BLaER1 treated with 17β-estradiol and CSF1 and Interleukin-3, amounts not matched to agents 10 nM and 100 nM (cell line): ENCODE measurements at regions not wholly inside any gene's neighbourhood (a gene's known extent, or its start where the extent isn't known, plus 50 kb on each side); places are given as distances from the start of the nearest gene placed in this dataset.
A peak's percentile ranks its signal among the peaks of the same experiment; 100 is the strongest.

Experiments used
- H3K27ac ChIP-seq, 11 experiments: shearing (Covaris generic); formaldehyde crosslinking; 2 replicates each; pipeline ENCODE4 v1.8.1; 2022
- H3K27me3 ChIP-seq, 11 experiments: shearing (Covaris generic); formaldehyde crosslinking; 2 replicates each; pipeline ENCODE4 v1.8.1; 2022
- H3K36me3 ChIP-seq, 11 experiments: shearing (Covaris generic); formaldehyde crosslinking; 2 replicates each; pipeline ENCODE4 v1.8.1; 2022
- H3K4me1 ChIP-seq, 10 experiments: shearing (Covaris generic); formaldehyde crosslinking; 2 replicates each; pipeline ENCODE4 v1.8.1; 2022
- H3K4me2 ChIP-seq, 11 experiments: shearing (Covaris generic); formaldehyde crosslinking; 2 replicates each; pipeline ENCODE4 v1.8.1; 2022
- H3K4me3 ChIP-seq, 10 experiments: shearing (Covaris generic); formaldehyde crosslinking; 2 replicates each; pipeline ENCODE4 v1.8.1; 2022
- H3K9ac ChIP-seq, 11 experiments: shearing (Covaris generic); formaldehyde crosslinking; 2 replicates each; pipeline ENCODE4 v1.8.1; 2022
- H3K9me3 ChIP-seq, 11 experiments: shearing (Covaris generic); formaldehyde crosslinking; replicated peaks in 1 of 11; 2 replicates each; pipeline ENCODE4 v1.8.1; 2022
- H4K20me1 ChIP-seq, 11 experiments: shearing (Covaris generic); formaldehyde crosslinking; 2 replicates each; pipeline ENCODE4 v1.8.1; 2022
- Cebpa-rat ChIP-seq, 11 experiments: shearing (Covaris generic); IDR thresholded peaks; 2 replicates each; pipeline ENCODE4 v1.8.1; 2022

DNA sequence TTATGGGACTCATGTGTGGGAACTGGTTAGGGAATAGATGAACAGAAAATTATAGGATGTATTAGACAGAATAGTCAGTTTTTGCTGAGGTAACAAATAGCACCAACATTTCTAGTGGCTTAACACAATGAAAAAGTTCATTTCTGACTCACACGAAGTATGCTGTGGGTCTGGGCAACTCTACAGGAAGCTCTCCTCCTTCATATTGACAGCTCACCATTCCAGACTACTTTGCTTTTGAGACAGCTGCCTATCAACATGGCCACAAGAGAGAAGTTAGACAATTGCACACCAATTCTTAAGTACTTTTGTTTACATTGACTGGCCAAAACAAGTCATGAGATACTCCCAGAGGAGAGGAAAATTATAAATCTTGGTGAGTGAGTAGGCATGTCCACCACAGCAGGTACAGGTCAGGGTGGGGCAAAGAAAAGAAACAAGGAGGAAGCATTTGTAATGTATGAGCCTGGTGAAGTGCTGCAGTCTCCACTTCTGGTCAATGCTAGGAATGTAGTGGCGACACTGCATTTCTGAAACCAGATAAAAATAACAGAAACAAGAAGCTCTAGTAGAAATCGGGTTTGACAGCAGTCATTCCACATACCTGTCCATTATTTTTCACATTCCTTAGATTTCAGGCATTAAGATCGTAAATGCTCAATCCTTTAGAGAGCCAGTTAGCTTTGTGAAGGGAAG is 141.6 kb downstream of the ICOS start:
- Histone ChIP-seq H3K27me3 (no peaks in the 10 kb centered on the region), H3K27ac (no peak overlapping the region), H3K9me3 (no peaks in the 10 kb centered on the region), H3K4me1 (no peaks in the 10 kb centered on the region), H3K9ac (no peak overlapping the region), H4K20me1 (no peaks in the 10 kb centered on the region), H3K36me3 (no peaks in the 10 kb centered on the region), H3K4me2 (no peak overlapping the region), H3K4me3 (no peak overlapping the region)
- TF ChIP-seq Cebpa-rat (IDR thresholded peaks at IDR 0.05): no peak

DNA sequence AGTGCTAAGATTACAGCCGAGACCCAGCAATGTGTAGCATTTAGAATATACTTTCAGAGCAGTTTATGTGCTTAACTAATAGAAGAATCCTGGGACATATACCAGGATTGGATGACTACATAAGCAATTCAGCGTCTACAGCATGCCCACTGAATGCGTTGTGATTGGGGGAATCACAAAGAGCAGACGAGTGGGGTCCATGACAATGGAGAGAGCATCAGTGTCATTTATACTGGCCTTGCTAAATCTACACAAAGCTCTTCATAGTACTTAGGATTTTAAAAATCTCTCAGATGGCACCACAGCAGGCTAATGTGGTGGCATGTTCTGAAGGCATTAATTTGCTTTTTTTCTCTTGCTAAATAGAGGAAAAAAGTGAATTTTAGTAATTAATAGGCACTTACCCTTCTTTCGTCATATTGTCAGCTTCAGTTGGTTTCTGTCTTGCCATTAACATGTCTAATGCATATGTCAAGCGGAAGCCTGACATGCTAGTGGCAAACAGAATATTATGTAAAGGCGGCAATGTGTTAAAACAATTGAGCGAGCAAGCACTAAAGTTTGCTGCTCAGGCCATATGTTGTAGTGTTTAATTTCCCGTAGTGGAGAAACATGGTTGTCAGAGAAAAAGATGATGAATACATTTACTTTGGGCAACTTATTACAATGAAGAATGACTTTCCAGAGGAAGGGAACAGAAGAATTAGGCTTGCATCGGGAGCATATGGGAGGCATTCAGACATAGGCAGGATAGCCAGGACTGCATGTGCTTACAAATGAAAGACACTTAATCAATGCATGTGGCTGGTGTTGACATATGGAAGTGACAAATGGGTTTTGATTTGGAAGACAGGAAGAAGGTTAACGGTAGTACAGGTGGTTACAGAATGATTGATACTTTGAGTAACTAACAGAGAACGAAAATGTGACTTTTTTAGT is 145.2 kb downstream of the ICOS start:
- Histone ChIP-seq H3K27ac (no peak overlapping the region), H3K4me2 (no peak overlapping the region), H3K9ac (no peak overlapping the region), H3K9me3 (no peaks in the 10 kb centered on the region), H3K4me3 (no peak overlapping the region), H3K27me3 (no peaks in the 10 kb centered on the region), H3K36me3 (no peaks in the 10 kb centered on the region), H4K20me1 (no peaks in the 10 kb centered on the region), H3K4me1 (no peaks in the 10 kb centered on the region)
- TF ChIP-seq Cebpa-rat (IDR thresholded peaks at IDR 0.05): no peak

DNA sequence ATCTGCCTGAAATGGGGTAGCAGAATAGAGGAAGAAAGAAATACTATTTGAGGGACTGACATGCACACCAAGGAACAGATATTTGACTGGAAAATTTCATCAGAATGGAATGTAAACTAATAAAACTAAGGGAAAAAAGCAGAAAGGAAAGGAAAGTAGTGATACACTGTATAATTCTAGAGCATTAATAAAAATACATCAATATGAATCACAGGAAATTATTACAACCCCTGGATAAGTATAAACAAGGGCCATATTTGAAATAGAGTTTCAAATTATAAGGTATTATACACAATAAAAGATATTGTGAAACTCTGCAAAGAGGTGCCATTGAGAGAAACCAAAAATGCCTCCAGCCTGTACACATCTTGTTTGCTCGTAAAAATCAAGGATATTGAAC is 149.6 kb downstream of the ICOS start:
- no peaks in the 10 kb centered on the region for H4K20me1 ChIP-seq
- H3K27me3 ChIP-seq: no peaks in the 10 kb centered on the region
- H3K9ac ChIP-seq: no peak overlapping the region
- no peak overlapping the region for H3K4me2 ChIP-seq
- no peaks in the 10 kb centered on the region for H3K36me3 ChIP-seq
- H3K27ac ChIP-seq: no peak overlapping the region
- no peaks in the 10 kb centered on the region for H3K9me3 ChIP-seq
- no peak for TF ChIP-seq Cebpa-rat (IDR thresholded peaks at IDR 0.05)
- H3K4me3 ChIP-seq: no peak overlapping the region
- no peaks in the 10 kb centered on the region for H3K4me1 ChIP-seq

GRCh38 chr2:204089105-204089504 is 152.5 kb downstream of the ICOS start:
- Histone ChIP-seq H3K27ac (no peak overlapping the region), H3K9ac (no peak overlapping the region)

GRCh38 chr2:204089574-204089973 is 153.0 kb downstream of the ICOS start:
- Histone ChIP-seq H3K4me3 (no peak overlapping the region), H3K4me1 (no peaks in the 10 kb centered on the region), H3K9me3 (peaks cover 0 to 21% (median 17%) of the 10 kb centered on the region in 11 experiments; a peak in 19 of 22 replicates), H4K20me1 (no peaks in the 10 kb centered on the region), H3K36me3 (no peaks in the 10 kb centered on the region), H3K27ac (no peak overlapping the region), H3K9ac (no peak overlapping the region), H3K4me2 (no peak overlapping the region), H3K27me3 (no peaks in the 10 kb centered on the region)
- TF ChIP-seq Cebpa-rat (IDR thresholded peaks at IDR 0.05): no peak

More at GRCh38 chr2:204089105-204089504, 152.5 kb downstream of the ICOS start:
- Histone ChIP-seq H3K36me3 (no peaks in the 10 kb centered on the region), H3K9me3 (peaks cover 0 to 20% (median 16%) of the 10 kb centered on the region in 11 experiments; a peak in 19 of 22 replicates), H3K4me2 (no peak overlapping the region), H4K20me1 (no peaks in the 10 kb centered on the region), H3K4me1 (no peaks in the 10 kb centered on the region), H3K4me3 (no peak overlapping the region), H3K27me3 (no peaks in the 10 kb centered on the region)
- no peak for TF ChIP-seq Cebpa-rat (IDR thresholded peaks at IDR 0.05)

GRCh38 chr2:204090021-204090420 is 153.5 kb downstream of the ICOS start:
- Histone ChIP-seq H3K36me3 (no peaks in the 10 kb centered on the region), H3K4me2 (no peak overlapping the region), H3K4me3 (no peak overlapping the region), H3K9me3 (peaks cover 0 to 21% (median 17%) of the 10 kb centered on the region in 11 experiments; a peak in 19 of 22 replicates), H4K20me1 (no peaks in the 10 kb centered on the region), H3K27me3 (no peaks in the 10 kb centered on the region), H3K4me1 (no peaks in the 10 kb centered on the region), H3K9ac (no peak overlapping the region), H3K27ac (no peak overlapping the region)
- no peak for TF ChIP-seq Cebpa-rat (IDR thresholded peaks at IDR 0.05)

- H3K4me1 ChIP-seq: peaks cover 14 to 38% (median 23%) of the 10 kb centered on the region in 10 experiments
- no peaks in the 10 kb centered on the region for H3K27me3 ChIP-seq
- H3K9ac ChIP-seq: no peak overlapping the region
- H3K36me3 ChIP-seq: no peaks in the 10 kb centered on the region
- H3K9me3 ChIP-seq: no peaks in the 10 kb centered on the region; a peak in 1 of 22 replicates
- H4K20me1 ChIP-seq: no peaks in the 10 kb centered on the region
- H3K4me3 ChIP-seq: no peak overlapping the region
- 0 out of 22 replicates have a peak overlapping the region, but pooled peaks of 1 of the 11 experiments have one; percentile 5 for H3K4me2 ChIP-seq
- TF ChIP-seq Cebpa-rat (IDR thresholded peaks at IDR 0.05): no peak
- H3K27ac ChIP-seq: no peak overlapping the region
Observed at GRCh38 chr2:204104811-204105210, 168.2 kb downstream of the ICOS start.

DNA sequence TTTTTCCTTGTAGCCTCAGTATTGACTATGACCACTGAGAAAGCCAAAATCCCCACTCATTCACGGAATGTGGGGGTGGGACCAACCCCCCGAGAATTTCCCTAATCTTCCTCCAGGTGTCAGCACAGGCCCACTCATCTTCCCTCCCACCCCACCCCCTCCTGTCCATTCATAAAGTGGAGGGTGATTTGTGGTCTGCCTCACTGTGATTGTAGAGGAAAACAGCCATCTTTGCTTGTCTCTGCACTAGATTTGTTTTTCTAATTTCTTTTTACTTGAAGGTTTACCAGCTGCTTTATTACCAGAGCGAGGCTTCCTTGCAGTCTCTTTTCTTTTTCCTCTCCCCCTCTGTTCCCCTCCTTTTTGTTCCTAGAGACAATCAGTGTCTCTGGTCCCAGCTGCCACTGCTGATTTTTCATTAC is 171.8 kb downstream of the ICOS start:
- no peak for TF ChIP-seq Cebpa-rat (IDR thresholded peaks at IDR 0.05)
- peak overlapping the region; percentile 81 to 97 (median 93) for H3K4me2 ChIP-seq
- H4K20me1 ChIP-seq: no peaks in the 10 kb centered on the region
- H3K27me3 ChIP-seq: peaks cover 0 to 8% (median 0%) of the 10 kb centered on the region in 11 experiments; a peak in 3 of 22 replicates
- peak overlapping the region in 9 of 10 experiments; percentile 12 to 43 (median 22); a peak in 8 of 20 replicates for H3K4me3 ChIP-seq
- peak overlapping the region in 8 of 11 experiments; percentile 1 to 50 (median 38); a peak in 11 of 22 replicates for H3K9ac ChIP-seq
- peak overlapping the region in 10 of 11 experiments; percentile 21 to 54 (median 40); a peak in 14 of 22 replicates for H3K27ac ChIP-seq
- H3K36me3 ChIP-seq: no peaks in the 10 kb centered on the region
- no peaks in the 10 kb centered on the region for H3K9me3 ChIP-seq
- peaks cover 41 to 74% (median 53%) of the 10 kb centered on the region in 10 experiments for H3K4me1 ChIP-seq

DNA sequence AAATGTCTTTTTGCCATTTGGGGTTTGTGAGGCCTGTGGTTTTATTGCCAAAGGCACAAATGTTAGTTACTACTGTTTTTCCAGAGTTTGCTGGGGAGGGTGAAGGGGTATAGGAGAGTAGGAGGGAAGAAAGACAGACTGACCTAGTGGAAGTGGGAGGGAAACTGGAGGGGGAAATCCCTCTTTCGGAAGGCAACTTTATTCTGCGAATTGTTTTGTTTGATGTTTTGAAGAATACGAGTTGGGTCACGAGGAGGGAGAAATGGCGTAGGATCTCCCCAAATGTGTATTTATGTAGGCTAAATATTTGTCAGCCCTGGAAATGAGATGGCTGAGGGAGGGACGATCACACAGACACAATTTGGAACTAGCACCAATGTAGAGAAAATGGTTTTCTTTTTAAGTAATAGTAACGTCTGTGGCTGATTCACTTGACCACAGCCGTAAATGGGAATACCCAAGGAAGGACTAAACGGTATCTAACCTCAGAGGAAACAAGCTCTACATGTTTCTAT is 172.3 kb downstream of the ICOS start:
- peak overlapping the region in 10 of 11 experiments; percentile 21 to 54 (median 40); a peak in 14 of 22 replicates for H3K27ac ChIP-seq

More for the DNA sequence above, 172.3 kb downstream of the ICOS start:
- H3K4me2 ChIP-seq: peak overlapping the region; percentile 81 to 97 (median 93)
- peak overlapping the region in 8 of 11 experiments; percentile 1 to 50 (median 38); a peak in 11 of 22 replicates for H3K9ac ChIP-seq
- H3K27me3 ChIP-seq: peaks cover 0 to 8% (median 0%) of the 10 kb centered on the region in 11 experiments; a peak in 3 of 22 replicates
- H4K20me1 ChIP-seq: no peaks in the 10 kb centered on the region
- no peak for TF ChIP-seq Cebpa-rat (IDR thresholded peaks at IDR 0.05)
- H3K4me3 ChIP-seq: peak overlapping the region in 9 of 10 experiments; percentile 12 to 43 (median 22); a peak in 12 of 20 replicates
- H3K9me3 ChIP-seq: no peaks in the 10 kb centered on the region
- peaks cover 42 to 79% (median 57%) of the 10 kb centered on the region in 10 experiments for H3K4me1 ChIP-seq
- H3K36me3 ChIP-seq: no peaks in the 10 kb centered on the region
